ENCODE measurements at regions not wholly inside any gene's neighbourhood (a gene's known extent, or its start where the extent isn't known, plus 50 kb on each side); places are given as distances from the start of the nearest gene placed in this dataset.

DNA sequence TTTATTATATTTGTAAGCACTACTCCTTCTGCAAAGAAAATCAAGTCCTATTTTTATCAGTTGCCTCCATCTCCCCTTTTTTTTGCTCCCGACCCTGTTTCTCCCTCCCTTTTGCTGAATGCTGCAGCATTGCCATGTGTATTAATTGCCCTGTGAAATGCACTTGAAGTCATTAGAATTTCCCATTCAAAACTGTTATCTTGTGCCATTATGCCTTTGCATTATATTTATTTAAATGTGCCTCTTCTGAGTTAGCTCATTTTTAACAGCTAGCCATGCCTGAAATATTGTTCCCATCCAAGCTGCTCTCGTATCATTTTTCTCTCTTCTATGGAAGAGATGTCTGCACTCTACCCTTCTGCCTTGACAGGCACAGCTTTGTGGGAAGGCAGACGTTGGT is 404.0 kb upstream of the PLXNA2 start:
- no peaks in the 10 kb centered on the region for H3K9me2 ChIP-seq (ENCODE audit: insufficient read depth, low read length)
- H3K79me2 ChIP-seq (replicated peaks; ENCODE audit: insufficient read depth, low read length), result no peaks in the 10 kb centered on the region
- H2AFZ ChIP-seq (ENCODE audit: low read depth, low read length), result no peak overlapping the region
- no peak overlapping the region for H3K9ac ChIP-seq (ENCODE audit: low read length)
- H3K4me3 ChIP-seq (ENCODE audit: low read length), result no peak overlapping the region
- H3K27ac ChIP-seq (ENCODE audit: low read length), result peak overlapping the region; percentile 7
- no peaks in the 10 kb centered on the region for H3K27me3 ChIP-seq (ENCODE audit: insufficient read depth, low read depth, low read length)
- no peaks in the 10 kb centered on the region for H3K9me3 ChIP-seq (ENCODE audit: low read length)
- H4K20me1 ChIP-seq (ENCODE audit: insufficient read depth), result no peaks in the 10 kb centered on the region
- H3K4me2 ChIP-seq (ENCODE audit: low read length), result no peak overlapping the region
- H3K36me3 ChIP-seq (ENCODE audit: insufficient read depth, low read length), result no peaks in the 10 kb centered on the region
- TF ChIP-seq TAF1 (IDR thresholded peaks at IDR 0.05; ENCODE audit: low read depth) (no peak), POLR2AphosphoS5 (IDR thresholded peaks at IDR 0.05) (no peak), EZH2 (IDR thresholded peaks at IDR 0.05; ENCODE audit: borderline replicate concordance, insufficient read depth, low read length, poor library complexity, severe bottlenecking) (no peak), MXI1 (conservative IDR thresholded peaks at IDR 0.05; ENCODE audit: poor library complexity, severe bottlenecking) (no peak), SMC3 (conservative IDR thresholded peaks at IDR 0.05; ENCODE audit: poor library complexity) (no peak), RAD21 (conservative IDR thresholded peaks at IDR 0.05) (no peak), EP300 (conservative IDR thresholded peaks at IDR 0.05; ENCODE audit: poor library complexity, severe bottlenecking) (no peak)
- TF ChIP-seq, protein P1, sequence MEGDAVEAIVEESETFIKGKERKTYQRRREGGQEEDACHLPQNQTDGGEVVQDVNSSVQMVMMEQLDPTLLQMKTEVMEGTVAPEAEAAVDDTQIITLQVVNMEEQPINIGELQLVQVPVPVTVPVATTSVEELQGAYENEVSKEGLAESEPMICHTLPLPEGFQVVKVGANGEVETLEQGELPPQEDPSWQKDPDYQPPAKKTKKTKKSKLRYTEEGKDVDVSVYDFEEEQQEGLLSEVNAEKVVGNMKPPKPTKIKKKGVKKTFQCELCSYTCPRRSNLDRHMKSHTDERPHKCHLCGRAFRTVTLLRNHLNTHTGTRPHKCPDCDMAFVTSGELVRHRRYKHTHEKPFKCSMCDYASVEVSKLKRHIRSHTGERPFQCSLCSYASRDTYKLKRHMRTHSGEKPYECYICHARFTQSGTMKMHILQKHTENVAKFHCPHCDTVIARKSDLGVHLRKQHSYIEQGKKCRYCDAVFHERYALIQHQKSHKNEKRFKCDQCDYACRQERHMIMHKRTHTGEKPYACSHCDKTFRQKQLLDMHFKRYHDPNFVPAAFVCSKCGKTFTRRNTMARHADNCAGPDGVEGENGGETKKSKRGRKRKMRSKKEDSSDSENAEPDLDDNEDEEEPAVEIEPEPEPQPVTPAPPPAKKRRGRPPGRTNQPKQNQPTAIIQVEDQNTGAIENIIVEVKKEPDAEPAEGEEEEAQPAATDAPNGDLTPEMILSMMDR (IDR thresholded peaks at IDR 0.05; ENCODE audit: poor library complexity, severe bottlenecking), result no peak
- TF ChIP-seq, protein P2, sequence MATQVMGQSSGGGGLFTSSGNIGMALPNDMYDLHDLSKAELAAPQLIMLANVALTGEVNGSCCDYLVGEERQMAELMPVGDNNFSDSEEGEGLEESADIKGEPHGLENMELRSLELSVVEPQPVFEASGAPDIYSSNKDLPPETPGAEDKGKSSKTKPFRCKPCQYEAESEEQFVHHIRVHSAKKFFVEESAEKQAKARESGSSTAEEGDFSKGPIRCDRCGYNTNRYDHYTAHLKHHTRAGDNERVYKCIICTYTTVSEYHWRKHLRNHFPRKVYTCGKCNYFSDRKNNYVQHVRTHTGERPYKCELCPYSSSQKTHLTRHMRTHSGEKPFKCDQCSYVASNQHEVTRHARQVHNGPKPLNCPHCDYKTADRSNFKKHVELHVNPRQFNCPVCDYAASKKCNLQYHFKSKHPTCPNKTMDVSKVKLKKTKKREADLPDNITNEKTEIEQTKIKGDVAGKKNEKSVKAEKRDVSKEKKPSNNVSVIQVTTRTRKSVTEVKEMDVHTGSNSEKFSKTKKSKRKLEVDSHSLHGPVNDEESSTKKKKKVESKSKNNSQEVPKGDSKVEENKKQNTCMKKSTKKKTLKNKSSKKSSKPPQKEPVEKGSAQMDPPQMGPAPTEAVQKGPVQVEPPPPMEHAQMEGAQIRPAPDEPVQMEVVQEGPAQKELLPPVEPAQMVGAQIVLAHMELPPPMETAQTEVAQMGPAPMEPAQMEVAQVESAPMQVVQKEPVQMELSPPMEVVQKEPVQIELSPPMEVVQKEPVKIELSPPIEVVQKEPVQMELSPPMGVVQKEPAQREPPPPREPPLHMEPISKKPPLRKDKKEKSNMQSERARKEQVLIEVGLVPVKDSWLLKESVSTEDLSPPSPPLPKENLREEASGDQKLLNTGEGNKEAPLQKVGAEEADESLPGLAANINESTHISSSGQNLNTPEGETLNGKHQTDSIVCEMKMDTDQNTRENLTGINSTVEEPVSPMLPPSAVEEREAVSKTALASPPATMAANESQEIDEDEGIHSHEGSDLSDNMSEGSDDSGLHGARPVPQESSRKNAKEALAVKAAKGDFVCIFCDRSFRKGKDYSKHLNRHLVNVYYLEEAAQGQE (IDR thresholded peaks at IDR 0.05; ENCODE audit: borderline replicate concordance), result no peak
- no peaks in the 10 kb centered on the region for H3F3A ChIP-seq (ENCODE audit: insufficient read depth, low read length, poor library complexity, severe bottlenecking)

GRCh38 chr1:208652296-208653160 is 408.3 kb upstream of the PLXNA2 start:
- H3K27me3 ChIP-seq (ENCODE audit: insufficient read depth, low read depth, low read length), result no peaks in the 10 kb centered on the region

More at GRCh38 chr1:208652296-208653160, 408.3 kb upstream of the PLXNA2 start:
- Histone ChIP-seq H3K4me3 (ENCODE audit: low read length) (no peak overlapping the region), H3K9ac (ENCODE audit: low read length) (no peak overlapping the region), H2AFZ (ENCODE audit: low read depth, low read length) (no peak overlapping the region), H4K20me1 (ENCODE audit: insufficient read depth) (no peaks in the 10 kb centered on the region), H3K9me2 (ENCODE audit: insufficient read depth, low read length) (no peaks in the 10 kb centered on the region), H3F3A (ENCODE audit: insufficient read depth, low read length, poor library complexity, severe bottlenecking) (no peaks in the 10 kb centered on the region), H3K4me2 (ENCODE audit: low read length) (no peak overlapping the region), H3K9me3 (ENCODE audit: low read length) (no peaks in the 10 kb centered on the region), H3K79me2 (replicated peaks; ENCODE audit: insufficient read depth, low read length) (no peaks in the 10 kb centered on the region), H3K27ac (ENCODE audit: low read length) (peak overlapping the region; percentile 60), H3K36me3 (ENCODE audit: insufficient read depth, low read length) (no peaks in the 10 kb centered on the region)
- TF ChIP-seq, protein P2 (IDR thresholded peaks at IDR 0.05; ENCODE audit: borderline replicate concordance), result no peak
- TF ChIP-seq RAD21 (conservative IDR thresholded peaks at IDR 0.05), result peak; percentile 89
- TF ChIP-seq EP300 (conservative IDR thresholded peaks at IDR 0.05; ENCODE audit: poor library complexity, severe bottlenecking), result peak; percentile 42
- TF ChIP-seq SMC3 (conservative IDR thresholded peaks at IDR 0.05; ENCODE audit: poor library complexity), result peak; percentile 94
- TF ChIP-seq, protein P1 (IDR thresholded peaks at IDR 0.05; ENCODE audit: poor library complexity, severe bottlenecking), result peak; percentile 91
- no peak for TF ChIP-seq EZH2 (IDR thresholded peaks at IDR 0.05; ENCODE audit: borderline replicate concordance, insufficient read depth, low read length, poor library complexity, severe bottlenecking)
- peak; percentile 19 for TF ChIP-seq POLR2AphosphoS5 (IDR thresholded peaks at IDR 0.05)
- no peak for TF ChIP-seq TAF1 (IDR thresholded peaks at IDR 0.05; ENCODE audit: low read depth)
- TF ChIP-seq MXI1 (conservative IDR thresholded peaks at IDR 0.05; ENCODE audit: poor library complexity, severe bottlenecking), result no peak
